ENCODE measurements at regions not wholly inside any gene's neighbourhood (a gene's known extent, or its start where the extent isn't known, plus 50 kb on each side); places are given as distances from the start of the nearest gene placed in this dataset.
A peak's percentile ranks its signal among the peaks of the same experiment; 100 is the strongest.

DNA sequence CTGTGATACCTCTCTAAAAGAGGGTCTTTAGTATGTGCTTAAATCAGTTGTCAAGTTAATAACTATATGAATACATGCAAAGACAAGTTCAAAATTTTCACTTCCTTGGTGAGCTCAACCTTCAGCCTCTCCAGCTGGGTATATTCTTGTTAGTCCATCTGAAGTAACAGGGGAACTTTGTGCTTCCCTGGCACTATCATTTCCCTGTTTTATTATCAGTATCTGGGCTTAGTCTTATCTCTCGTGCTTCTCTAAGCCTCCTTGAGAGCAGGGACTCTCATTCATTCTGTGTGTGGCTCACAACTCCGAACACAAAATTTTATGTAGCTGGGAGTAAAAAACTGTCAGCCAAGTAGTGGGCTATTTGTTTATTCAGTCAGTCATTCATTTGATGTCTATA lies 175.9 kb upstream of the MAP3K1 start:
- no peak for DNase-seq (ENCODE audit: low read depth in 2 of 2)
- TF ChIP-seq, protein P1, sequence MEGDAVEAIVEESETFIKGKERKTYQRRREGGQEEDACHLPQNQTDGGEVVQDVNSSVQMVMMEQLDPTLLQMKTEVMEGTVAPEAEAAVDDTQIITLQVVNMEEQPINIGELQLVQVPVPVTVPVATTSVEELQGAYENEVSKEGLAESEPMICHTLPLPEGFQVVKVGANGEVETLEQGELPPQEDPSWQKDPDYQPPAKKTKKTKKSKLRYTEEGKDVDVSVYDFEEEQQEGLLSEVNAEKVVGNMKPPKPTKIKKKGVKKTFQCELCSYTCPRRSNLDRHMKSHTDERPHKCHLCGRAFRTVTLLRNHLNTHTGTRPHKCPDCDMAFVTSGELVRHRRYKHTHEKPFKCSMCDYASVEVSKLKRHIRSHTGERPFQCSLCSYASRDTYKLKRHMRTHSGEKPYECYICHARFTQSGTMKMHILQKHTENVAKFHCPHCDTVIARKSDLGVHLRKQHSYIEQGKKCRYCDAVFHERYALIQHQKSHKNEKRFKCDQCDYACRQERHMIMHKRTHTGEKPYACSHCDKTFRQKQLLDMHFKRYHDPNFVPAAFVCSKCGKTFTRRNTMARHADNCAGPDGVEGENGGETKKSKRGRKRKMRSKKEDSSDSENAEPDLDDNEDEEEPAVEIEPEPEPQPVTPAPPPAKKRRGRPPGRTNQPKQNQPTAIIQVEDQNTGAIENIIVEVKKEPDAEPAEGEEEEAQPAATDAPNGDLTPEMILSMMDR (IDR thresholded peaks at IDR 0.05; ENCODE audit: low read depth, low read length), result no peak
- no peak overlapping the region for H3K4me3 ChIP-seq (replicated peaks in 1 of 2; ENCODE audit: low read depth in 2 of 2, low read length in 2 of 2)

DNA sequence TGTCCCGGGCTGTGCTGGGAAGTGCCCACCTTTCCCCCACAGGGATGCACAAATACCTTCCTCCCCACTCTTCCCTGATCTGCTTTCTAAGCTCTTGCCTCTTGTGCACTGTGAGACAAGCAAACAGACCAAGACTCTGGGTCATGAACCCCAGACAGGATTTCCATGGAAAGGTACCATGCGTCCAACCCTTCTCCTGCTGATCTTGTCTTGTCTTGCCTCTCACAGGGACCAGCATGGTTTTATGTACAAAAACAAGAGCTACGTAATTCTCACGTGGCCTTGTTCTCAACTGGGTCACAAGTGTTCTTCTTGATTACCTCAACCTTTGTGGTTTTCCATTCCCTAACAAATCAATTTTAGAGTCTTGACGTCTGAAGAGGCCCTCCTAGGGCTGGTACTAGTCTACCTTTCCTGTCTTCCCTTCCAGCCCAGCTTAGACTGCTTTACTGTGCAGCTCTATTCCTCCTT lies 176.5 kb upstream of the MAP3K1 start:
- no peak overlapping the region for H3K4me3 ChIP-seq (replicated peaks in 1 of 2; ENCODE audit: low read depth in 2 of 2, low read length in 2 of 2)

DNA sequence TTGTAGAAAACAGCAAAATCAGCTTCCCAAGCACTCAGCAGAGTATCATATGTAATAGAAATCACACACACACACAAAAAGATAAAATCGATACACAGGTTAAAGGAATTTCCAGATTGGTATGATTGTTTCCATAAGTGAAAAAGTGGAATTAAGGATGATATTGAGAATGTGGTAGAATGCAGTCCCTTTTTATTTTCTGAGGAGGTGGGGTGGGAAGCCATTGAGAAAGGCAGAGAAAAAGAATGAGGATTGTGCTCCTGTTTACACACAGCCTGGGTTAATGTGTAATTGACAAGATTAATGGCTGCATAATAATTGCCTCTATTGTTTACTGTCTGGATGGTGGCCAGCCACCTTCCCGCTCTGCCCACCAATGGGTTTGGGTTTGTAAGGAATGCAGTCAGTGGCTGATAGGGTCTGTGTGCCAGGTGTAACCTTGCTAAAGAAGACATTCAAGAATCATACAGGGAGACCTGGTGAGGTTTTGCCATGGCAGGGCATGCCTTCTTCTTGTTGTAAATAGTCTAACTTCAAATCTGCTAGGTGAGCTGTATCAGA lies 177.2 kb upstream of the MAP3K1 start:
- H3K4me3 ChIP-seq (replicated peaks in 1 of 2; ENCODE audit: low read depth in 2 of 2, low read length in 2 of 2), result no peak overlapping the region
- TF ChIP-seq, protein P1 (IDR thresholded peaks at IDR 0.05; ENCODE audit: low read depth, low read length), result no peak
- DNase-seq (ENCODE audit: low read depth in 2 of 2), result no peak

More for the DNA sequence above, 176.5 kb upstream of the MAP3K1 start:
- no peak for DNase-seq (ENCODE audit: low read depth in 2 of 2)
- TF ChIP-seq, protein P1 (IDR thresholded peaks at IDR 0.05; ENCODE audit: low read depth, low read length), result no peak

DNA sequence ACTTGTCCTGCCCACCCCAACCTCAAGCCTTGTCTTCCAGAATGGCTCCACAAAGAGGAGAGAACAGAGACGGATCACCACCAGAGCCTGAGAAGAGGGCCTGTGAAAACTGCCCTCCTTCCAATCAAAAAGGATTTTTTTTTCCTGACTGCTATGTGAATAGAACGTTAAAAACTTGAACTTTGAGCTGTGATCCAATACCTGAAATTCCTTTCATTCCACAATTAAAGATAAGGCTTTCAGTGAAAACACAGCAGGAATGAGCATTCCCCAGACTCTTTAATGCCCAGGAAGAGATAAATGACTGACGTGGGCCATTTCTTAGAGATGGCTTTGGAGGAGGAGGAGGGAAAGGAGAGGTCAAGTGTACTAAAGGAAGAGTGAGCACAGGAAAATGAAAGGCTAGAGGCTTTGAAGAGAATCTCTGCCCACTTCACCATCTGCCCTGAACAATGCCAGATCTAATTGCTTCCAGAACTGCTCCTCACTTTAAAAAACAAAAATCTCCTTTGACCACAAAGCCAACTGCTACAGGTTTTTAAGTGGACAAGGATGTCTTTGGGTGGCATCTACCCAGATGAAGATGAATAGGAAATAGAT lies 177.9 kb upstream of the MAP3K1 start:
- TF ChIP-seq, protein P1 (IDR thresholded peaks at IDR 0.05; ENCODE audit: low read depth, low read length), result no peak
- no peak overlapping the region for H3K4me3 ChIP-seq (replicated peaks in 1 of 2; ENCODE audit: low read depth in 2 of 2, low read length in 2 of 2)
- peak; percentile 14 to 51 for DNase-seq (ENCODE audit: low read depth in 2 of 2)

DNA sequence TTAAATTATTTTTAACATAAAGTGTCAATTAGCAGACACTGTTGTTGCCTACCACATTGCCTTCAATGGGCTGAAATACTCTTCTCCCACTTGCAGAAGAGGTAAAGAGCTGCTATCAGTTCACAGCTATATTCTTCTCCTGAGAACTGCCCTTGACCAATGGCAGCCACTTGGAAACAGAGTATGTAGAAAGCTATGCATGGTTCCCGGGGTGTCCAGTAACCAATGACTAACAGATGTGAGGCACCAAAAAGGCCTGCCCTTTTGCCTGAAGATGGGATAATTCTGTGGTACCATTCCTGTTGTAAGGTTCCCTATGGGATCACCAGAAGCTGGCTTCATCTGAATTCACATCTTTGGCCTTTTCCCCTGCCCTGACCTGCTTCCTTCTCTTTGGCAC lies 181.4 kb upstream of the MAP3K1 start:
- peak in 1 of 2 donors; percentile 40 for DNase-seq (ENCODE audit: low read depth in 2 of 2)
- TF ChIP-seq, protein P1 (IDR thresholded peaks at IDR 0.05; ENCODE audit: low read depth, low read length), result no peak

DNA sequence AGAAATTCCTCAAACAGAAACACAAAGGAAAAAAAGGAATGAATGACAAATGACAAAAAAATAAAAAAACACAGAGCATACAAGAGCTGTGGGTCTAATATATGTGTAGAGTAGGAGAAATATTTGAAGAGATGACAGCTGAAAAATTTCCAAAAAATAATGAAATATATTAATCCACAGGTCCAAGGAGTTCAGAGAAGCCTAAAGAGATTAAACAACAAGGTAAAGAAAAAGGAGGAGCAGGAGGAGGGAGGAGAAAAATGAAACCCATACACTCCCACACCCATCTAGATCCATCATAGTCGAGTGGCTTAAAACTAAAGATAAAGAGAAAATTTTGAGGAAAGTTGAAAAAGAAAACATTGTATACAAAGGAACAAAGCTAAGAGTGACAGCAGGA lies 182.4 kb upstream of the MAP3K1 start:
- TF ChIP-seq, protein P1 (IDR thresholded peaks at IDR 0.05; ENCODE audit: low read depth, low read length), result no peak
- no peak for DNase-seq (ENCODE audit: low read depth in 2 of 2)
- H3K4me3 ChIP-seq (replicated peaks in 1 of 2; ENCODE audit: low read depth in 2 of 2, low read length in 2 of 2), result no peak overlapping the region

More for the DNA sequence above, 181.4 kb upstream of the MAP3K1 start:
- H3K4me3 ChIP-seq (replicated peaks in 1 of 2; ENCODE audit: low read depth in 2 of 2, low read length in 2 of 2), result no peak overlapping the region
